Psoas muscle (tissue), 7 donors: ENCODE measurements at regions not wholly inside any gene's neighbourhood (a gene's known extent, or its start where the extent isn't known, plus 50 kb on each side); places are given as distances from the start of the nearest gene placed in this dataset.

Source experiments
- ATAC-seq, 4 donors: fragments of 200-7000 bp; cut with Tn5 transposase; one replicate each; pipeline ENCODE4 v1.9.1; 2020; ENCODE audit warnings: moderate library complexity in 3 of 4, mild to moderate bottlenecking in 2 of 4
- DNase-seq, 2 donors: peaks; one replicate each; pipeline ENCODE4 v3.0.0-alpha.2; 2020
- H3K27ac ChIP-seq: fragments of 200-600 bp; one replicate; pipeline ENCODE4 v1.8.0; 2022
- H3K27me3 ChIP-seq, 3 donors: fragments of 200-600 bp in 1 of 3; one replicate each; pipeline versions ENCODE4 v1.6.1 to v1.8.0; 2013 to 2022; ENCODE audit warnings: low read length in 2 of 3, mild to moderate bottlenecking in 2 of 3, moderate library complexity in 1 of 3; ENCODE audit not compliant: insufficient read depth in 3 of 3
- H3K36me3 ChIP-seq, 2 donors: fragments of 200-600 bp in 1 of 2; one replicate each; pipeline versions ENCODE4 v1.6.1 to v1.8.0; 2013 to 2022; ENCODE audit warnings: low read depth in 1 of 2, mild to moderate bottlenecking in 1 of 2, moderate library complexity in 1 of 2; ENCODE audit not compliant: insufficient read depth in 1 of 2
- H3K4me1 ChIP-seq: fragments of 200-600 bp; one replicate; pipeline ENCODE4 v1.8.0; 2022
- H3K4me3 ChIP-seq: fragments of 200-600 bp; one replicate; pipeline ENCODE4 v1.8.0; 2022; ENCODE audit warnings: mild to moderate bottlenecking
- H3K9me3 ChIP-seq: fragments of 200-600 bp; one replicate; pipeline ENCODE4 v1.8.0; 2022
- WGBS, 3 donors: extraction: QIAGEN DNeasy Blood & Tissue Kit; methylation state at CpG; one replicate each; pipeline versions ENCODE4 v1.1.6 to v1.1.7; 2013; 5-methylcytosine and 5-hydroxymethylcytosine counted together
- intact Hi-C, 2 donors: fragments of 100-400 bp; cut with DNase I; formaldehyde crosslinking; loops; one replicate each; pipeline versions ENCODE4 v1.11.0 to v1.14.2; 2022
- TF ChIP-seq, protein P1 (sequence below): fragments of 200-600 bp; IDR thresholded peaks from one replicate; pipeline ENCODE4 v1.8.0; 2022; ENCODE audit warnings: antibody characterized with exemption
- donor health status: healthy with polysubstance abuse.
- donor health status: DM: no; HTN: no; CAD: no; lungs with moderate emphysema.
- donor health status: Bipolar disorder and iron deficiency.
- donor health status: healthy.
- donor health status: DM: yes; HTN: yes; CAD: no.
- donor health status: DM: no; HTN: no; CAD: no.
- donor health status: DM: yes; HTN: yes; CAD: no.

DNA sequence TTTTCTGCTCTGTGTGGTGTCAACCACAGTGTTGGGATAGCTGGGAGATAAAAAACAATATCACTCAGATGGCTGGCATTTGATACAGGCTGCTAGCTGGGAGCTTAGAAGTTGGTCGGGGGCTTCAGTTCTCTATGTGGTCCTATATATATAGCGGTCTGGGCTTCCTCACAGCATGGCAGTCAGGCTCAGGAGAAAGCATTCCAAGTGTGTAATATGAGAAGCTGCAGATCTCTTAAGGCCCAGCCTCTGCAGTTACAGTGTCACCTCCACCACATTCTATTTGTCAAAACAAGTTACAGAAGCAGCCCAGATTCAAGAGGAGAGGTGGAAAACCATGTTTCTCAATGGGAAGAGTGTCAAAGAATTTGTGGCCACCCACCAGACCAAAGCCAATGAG, 108.1 kb upstream of the NIPBL start:
- H3K4me3 ChIP-seq: no peak overlapping the region
- intact Hi-C loops: no loop called here
- H3K36me3 ChIP-seq: no peaks in the 10 kb centered on the region
- H3K4me1 ChIP-seq: no peaks in the 10 kb centered on the region
- WGBS, 3 donors: 65 to 79% (median 77%) methylated on average over 2 of the region's 2 CpGs
- no peak for DNase-seq
- TF ChIP-seq, protein P1, sequence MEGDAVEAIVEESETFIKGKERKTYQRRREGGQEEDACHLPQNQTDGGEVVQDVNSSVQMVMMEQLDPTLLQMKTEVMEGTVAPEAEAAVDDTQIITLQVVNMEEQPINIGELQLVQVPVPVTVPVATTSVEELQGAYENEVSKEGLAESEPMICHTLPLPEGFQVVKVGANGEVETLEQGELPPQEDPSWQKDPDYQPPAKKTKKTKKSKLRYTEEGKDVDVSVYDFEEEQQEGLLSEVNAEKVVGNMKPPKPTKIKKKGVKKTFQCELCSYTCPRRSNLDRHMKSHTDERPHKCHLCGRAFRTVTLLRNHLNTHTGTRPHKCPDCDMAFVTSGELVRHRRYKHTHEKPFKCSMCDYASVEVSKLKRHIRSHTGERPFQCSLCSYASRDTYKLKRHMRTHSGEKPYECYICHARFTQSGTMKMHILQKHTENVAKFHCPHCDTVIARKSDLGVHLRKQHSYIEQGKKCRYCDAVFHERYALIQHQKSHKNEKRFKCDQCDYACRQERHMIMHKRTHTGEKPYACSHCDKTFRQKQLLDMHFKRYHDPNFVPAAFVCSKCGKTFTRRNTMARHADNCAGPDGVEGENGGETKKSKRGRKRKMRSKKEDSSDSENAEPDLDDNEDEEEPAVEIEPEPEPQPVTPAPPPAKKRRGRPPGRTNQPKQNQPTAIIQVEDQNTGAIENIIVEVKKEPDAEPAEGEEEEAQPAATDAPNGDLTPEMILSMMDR: no peak
- no peaks in the 10 kb centered on the region for H3K27me3 ChIP-seq
- ATAC-seq: no peak
- H3K27ac ChIP-seq: no peak overlapping the region
- H3K9me3 ChIP-seq: no peaks in the 10 kb centered on the region

DNA sequence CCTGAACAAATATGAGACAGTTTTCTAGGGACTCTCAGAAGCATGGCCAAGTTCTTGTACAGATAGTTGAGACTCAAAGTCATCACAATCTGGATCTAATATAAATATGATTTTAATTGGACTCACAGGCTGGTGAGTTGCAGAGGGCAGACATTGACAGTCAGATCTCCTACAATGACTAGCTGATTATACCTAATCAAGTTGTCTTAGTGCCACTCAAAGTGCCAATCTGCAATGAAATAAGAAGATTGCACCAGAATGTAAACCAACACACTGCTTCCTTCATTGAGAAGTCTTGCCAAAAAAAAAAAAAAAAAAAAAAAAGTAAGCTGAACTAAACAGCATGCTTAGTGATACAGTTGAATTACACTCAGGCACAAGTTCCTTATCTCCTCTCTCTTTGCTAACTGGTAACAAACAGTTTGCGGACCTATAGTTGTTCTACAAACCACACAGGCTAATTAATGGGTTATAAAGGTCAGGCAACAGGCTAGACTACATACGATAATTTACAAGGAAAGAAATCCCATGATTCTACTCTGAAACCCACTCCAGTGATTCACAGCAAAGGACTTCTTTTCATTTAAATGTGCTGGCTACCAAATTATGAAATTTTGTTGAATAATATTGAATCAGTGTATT, 107.3 kb upstream of the NIPBL start:
- Histone ChIP-seq H3K4me3 (no peak overlapping the region), H3K27me3 (no peaks in the 10 kb centered on the region), H3K9me3 (no peaks in the 10 kb centered on the region), H3K4me1 (no peaks in the 10 kb centered on the region), H3K27ac (no peak overlapping the region), H3K36me3 (no peaks in the 10 kb centered on the region)
- no peak for DNase-seq
- no peak for ATAC-seq
- TF ChIP-seq, protein P1: no peak
- intact Hi-C loops: no loop called here
- WGBS, 3 donors: 76 to 86% (median 78%) methylated on average over 2 of the region's 2 CpGs

DNA sequence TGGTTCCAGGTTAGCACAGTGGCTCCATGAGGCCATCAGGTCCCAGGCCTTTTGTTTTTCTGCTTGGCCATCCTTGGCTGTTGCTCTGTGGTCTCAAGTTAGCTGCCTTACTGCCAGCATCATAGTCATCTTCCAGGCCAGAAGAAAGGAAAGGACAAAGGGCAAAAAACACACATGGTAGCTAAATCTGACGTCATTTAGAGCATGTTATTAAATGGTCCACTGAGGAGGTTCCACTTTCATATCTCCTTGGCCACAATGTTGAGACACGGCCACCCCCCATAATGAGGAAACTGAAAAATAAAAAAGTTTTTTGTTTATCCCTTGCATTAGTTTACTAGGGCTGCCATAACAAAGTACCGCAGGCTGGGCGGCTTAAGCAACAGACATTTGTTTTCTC, 106.4 kb upstream of the NIPBL start:
- intact Hi-C loops: no loop called here
- 86 to 93% (median 91%) methylated on average over 4 of the region's 4 CpGs for WGBS, 3 donors

DNA sequence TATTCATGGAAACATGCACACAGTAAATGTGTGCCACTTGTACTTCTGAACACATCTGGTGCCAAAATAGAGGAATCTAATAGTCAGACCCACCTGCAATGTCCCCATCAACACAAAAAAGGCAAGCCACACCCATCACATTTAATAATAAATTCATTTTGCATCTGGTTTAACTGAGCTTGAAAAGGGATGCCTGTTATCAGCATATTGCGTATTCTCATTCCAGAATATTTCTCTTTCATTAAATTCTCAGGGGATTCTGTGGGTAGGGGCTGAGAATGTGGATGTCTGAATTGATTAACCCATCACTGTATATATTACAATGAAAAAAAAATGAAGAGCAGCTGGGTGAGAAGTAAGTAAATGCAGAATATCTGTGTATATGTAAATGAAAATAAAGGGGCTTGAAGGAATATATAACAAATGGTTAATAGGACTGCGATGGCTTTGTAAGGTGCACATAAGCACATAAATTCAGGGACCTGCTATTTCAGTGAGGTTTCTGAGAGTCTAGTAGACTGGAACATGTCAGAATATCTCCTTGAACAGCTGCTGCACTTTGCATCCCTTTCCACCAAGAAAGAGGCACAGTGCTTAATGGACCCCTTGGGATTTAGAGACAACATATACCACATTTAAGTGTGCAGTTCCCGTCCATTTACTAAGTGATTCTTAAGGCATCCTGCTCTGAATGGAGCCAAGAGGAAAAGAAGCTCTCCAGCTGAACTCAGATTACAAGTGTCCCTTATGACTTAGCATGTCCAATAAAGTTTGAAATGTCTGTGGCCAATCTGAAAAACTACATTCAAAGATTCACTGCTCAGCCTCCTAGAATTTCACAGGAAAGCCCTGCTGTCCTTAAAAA, 104.1 kb upstream of the NIPBL start:
- H3K36me3 ChIP-seq: no peaks in the 10 kb centered on the region
- TF ChIP-seq, protein P1: no peak
- no peaks in the 10 kb centered on the region for H3K27me3 ChIP-seq
- intact Hi-C loops: no loop called here
- no peak overlapping the region for H3K27ac ChIP-seq
- WGBS, 3 donors: 45 to 53% (median 49%) methylated on average over 3 of the region's 3 CpGs
- no peaks in the 10 kb centered on the region for H3K9me3 ChIP-seq
- ATAC-seq (no peak), DNase-seq (no peak)
- H3K4me3 ChIP-seq: no peak overlapping the region
- H3K4me1 ChIP-seq: no peaks in the 10 kb centered on the region

More for the DNA sequence above, 106.4 kb upstream of the NIPBL start:
- no peaks in the 10 kb centered on the region for H3K9me3 ChIP-seq
- no peak overlapping the region for H3K4me3 ChIP-seq
- DNase-seq: no peak
- no peaks in the 10 kb centered on the region for H3K27me3 ChIP-seq
- H3K36me3 ChIP-seq: no peaks in the 10 kb centered on the region
- TF ChIP-seq, protein P1: no peak
- H3K27ac ChIP-seq: no peak overlapping the region
- no peaks in the 10 kb centered on the region for H3K4me1 ChIP-seq
- ATAC-seq: no peak
